ENCODE measurements at regions not wholly inside any gene's neighbourhood (a gene's known extent, or its start where the extent isn't known, plus 50 kb on each side); places are given as distances from the start of the nearest gene placed in this dataset.

DNA sequence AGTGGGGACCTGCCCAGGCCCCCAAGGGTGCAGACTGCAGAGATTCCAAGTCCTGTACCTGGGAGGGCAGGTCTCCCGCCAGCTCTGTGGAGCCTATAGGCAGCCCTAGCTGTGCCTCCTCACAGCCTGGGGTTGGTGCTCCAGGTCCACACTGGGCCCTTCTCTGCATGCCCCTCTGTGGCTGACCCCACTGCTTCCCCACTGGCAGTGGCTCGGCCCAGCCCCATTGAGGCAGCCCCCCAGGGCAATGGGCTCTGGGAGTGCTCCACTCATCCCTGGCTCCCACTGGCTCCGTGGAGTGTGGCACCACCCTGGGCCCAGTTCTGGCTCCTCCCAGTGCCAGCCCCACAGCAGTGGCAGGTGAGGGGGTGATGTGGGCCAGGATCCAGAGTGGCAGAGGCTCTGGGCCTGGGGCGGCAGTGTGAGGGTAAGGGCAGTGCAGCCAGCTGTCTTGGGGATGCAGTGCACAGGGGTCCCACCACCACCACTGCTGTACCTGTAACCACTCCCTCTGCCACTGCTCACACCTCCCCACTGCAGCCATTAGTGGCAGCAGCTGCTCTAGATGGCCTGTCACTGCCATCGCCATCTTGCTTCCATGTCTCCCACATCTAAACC, 312.2 kb downstream of the GPM6A start:
- TF ChIP-seq, protein P1, sequence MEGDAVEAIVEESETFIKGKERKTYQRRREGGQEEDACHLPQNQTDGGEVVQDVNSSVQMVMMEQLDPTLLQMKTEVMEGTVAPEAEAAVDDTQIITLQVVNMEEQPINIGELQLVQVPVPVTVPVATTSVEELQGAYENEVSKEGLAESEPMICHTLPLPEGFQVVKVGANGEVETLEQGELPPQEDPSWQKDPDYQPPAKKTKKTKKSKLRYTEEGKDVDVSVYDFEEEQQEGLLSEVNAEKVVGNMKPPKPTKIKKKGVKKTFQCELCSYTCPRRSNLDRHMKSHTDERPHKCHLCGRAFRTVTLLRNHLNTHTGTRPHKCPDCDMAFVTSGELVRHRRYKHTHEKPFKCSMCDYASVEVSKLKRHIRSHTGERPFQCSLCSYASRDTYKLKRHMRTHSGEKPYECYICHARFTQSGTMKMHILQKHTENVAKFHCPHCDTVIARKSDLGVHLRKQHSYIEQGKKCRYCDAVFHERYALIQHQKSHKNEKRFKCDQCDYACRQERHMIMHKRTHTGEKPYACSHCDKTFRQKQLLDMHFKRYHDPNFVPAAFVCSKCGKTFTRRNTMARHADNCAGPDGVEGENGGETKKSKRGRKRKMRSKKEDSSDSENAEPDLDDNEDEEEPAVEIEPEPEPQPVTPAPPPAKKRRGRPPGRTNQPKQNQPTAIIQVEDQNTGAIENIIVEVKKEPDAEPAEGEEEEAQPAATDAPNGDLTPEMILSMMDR (conservative IDR thresholded peaks at IDR 0.05 in 1 of 2, IDR thresholded peaks at IDR 0.05 in 1 of 2; ENCODE audit: extremely low read depth in 1 of 2, insufficient read depth in 1 of 2, low read depth in 1 of 2, low read length in 2 of 2) = no peak
- no peak for TF ChIP-seq EZH2 (IDR thresholded peaks at IDR 0.05; ENCODE audit: borderline replicate concordance, low read length)
